ENCODE measurements at regions not wholly inside any gene's neighbourhood (a gene's known extent, or its start where the extent isn't known, plus 50 kb on each side); places are given as distances from the start of the nearest gene placed in this dataset.

DNA sequence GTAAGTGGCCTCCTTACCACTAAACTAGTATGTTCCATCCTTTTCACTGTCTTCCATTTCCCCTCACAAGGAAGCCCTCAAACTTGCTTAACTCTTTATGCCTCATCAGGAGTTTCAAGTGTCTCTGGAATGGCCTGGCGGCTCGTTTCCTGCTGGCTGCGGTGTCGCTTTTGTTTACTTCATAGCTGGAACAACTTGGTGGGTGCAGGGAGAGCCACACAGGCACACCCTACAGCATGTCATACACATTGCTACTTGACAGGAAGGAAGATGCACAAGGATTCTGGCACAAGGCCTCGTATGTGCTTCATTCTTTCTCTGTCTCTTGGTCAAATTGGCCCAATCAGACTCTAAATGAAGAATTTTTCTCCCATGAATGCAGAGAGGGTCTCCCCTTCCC, 488.3 kb downstream of the FOXO1 start:
- no peak for DNase-seq

DNA sequence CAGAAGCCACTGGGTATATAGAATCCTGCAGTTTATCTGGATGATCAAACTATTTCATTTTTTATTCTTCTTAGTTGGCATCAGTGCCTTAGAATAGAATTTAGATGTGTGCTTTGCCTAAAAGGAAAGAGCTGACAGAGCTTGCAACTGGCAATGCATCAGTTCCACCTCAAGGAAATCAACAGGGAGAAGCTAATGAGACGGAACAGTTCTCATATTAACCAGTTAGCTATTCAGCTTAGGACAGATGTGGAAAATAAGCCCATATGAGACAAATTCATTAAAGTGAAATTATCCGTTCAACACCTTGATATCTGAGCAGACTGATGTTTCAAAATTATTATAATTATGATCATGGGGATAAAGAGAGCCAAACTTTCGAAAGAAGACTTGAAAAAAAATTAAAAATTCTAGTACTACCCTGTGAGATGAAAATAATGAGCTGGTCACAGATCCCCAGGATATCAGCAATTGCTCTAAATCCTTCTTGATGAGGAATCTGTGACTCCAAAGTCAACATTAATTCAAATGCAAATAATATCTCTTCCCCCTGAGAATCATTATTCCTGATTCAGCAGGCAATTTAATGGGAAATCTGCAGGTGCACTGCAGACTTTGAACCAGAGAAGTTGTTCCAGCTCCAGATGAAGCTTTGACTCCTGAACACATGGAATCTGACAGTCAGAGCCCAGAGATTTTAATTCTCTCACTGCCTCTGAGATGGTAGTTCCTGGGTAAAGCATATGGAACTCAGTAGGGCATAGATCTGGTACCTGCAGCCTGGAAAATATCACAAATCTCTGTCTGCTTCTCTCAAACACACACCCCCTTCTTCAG, 486.8 kb downstream of the FOXO1 start:
- no peak for DNase-seq

DNA sequence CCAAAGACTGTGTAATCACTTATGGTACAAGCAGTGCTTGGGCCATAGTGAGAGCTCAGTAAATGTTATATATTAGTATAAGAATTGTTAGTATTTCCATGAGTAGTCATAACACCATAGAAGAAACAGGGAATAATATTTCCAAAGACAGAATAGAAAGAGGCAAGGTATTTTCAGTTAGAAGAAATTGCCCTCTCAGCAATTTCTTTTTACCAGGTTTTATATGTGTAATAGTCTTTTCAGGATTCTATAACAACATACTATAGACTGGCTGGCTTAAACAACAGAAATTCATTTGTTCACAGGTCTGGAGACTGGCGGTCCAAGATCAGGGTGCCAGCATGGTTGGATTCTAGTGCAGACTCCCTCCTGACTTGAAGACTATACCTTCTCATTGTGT, 485.7 kb downstream of the FOXO1 start:
- DNase-seq, result no peak

DNA sequence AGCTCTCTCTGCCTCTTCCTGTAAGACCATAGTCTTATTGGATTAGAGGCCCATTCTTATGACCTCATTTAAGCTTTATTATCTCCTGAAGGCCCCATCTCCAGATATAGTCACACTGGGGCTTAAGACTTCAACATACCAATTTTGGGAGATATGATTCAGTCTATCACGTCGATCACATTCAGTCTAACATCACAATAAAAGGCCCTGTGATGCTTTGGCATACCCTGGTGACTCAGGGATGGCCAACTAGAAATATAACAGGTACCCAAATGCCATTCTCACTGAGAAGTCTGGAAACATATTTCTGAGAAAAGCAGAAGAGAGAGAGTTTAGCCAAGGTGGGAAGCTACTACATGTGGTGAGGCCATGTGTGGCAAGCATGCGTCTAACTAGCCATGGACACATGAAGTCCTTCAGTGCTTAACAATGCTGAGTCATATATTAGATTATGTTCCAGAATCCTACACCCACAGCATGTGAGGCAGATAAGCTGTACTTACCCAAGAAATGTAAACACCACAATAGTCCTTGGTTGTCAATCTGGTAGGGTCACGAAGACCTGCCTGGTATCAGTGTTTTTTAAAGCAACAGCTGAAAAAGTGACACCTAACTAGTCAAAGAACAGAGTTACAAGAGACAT, 485.1 kb downstream of the FOXO1 start:
- DNase-seq, result no peak

GRCh38 chr13:40182591-40182990, 483.9 kb downstream of the FOXO1 start:
- no peak for DNase-seq

DNA sequence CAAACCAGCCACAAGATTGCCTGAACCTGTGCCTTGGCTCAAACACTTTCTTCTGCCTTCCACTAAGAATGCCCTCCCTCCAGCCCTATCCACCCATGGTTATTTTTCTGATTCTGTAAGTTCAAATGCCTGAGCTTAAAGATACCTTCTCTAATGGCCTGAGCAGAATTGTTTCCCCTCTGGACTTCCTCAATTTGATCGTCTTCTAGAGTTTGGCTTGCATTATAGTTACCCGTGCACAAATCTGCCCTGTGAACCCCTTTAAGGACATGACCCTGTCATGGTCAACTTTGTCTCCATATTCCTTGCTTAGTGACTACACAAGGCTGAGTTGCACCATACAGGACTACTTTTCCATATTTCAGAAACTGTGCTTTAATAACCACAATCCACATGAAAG, 481.0 kb downstream of the FOXO1 start:
- DNase-seq, result no peak

- DNase-seq, result no peak
Measured at GRCh38 chr13:40186041-40186440, 480.4 kb downstream of the FOXO1 start.

- DNase-seq, result no peak
Measured at GRCh38 chr13:40186626-40187323, 479.7 kb downstream of the FOXO1 start.

DNA sequence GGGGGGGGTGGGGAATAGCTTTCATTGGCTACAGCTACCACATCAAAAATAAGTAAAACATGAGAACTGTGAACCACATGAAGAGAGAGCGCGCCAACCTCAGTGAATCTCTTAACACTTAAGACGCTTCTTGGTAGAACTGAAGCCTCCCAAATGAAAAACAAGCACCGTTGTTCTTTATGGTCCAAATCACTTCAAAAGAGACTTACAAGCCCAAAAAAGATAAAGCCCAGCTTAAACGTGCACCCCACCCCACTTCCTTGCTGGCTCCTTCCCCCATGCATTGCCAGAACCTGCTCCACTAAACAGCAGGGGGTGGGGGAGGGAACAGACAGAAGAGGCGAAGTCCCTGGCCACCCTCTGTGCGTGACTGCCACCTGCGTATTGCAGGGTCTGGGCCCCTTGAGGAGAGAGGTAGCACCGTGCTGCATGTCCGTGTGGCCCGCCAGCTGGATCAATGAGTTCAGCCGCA, 479.1 kb downstream of the FOXO1 start:
- DNase-seq, result no peak

DNA sequence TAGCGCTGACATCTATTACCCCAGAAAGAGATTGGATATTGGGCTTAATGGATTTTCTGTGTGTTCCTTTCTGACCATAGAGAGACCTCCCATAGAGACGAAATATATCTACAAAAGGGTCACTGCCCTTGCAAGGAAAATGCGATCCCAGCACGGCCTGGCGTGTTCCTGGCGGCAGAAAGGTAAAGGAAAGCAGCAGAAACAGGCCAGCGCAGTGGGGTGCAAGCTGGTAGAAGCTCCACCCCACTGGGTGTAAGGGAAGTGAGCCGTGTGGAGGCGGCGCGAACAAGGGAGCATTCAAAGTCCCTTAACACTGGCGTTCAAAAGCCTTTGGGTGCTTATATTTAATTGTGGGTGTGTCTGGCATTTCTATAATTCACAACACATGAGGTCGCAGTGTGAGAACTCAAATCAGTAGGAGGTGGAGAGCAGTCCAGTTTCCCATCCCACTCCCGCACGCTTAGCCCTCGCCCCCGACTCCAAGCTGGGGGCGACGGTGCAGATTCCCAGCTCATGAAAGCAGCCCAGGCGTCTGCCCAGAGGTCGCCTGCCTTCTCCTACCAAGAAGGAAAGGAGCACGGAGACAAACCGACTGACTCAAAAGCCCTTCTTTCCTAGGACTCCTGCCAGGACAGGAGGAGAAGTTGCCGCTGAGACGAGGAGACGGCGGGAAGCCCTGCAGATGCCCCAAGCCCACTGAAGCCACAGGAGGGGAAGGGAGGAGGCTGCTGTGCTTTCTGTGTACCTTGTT, 478.4 kb downstream of the FOXO1 start:
- no peak for DNase-seq

DNA sequence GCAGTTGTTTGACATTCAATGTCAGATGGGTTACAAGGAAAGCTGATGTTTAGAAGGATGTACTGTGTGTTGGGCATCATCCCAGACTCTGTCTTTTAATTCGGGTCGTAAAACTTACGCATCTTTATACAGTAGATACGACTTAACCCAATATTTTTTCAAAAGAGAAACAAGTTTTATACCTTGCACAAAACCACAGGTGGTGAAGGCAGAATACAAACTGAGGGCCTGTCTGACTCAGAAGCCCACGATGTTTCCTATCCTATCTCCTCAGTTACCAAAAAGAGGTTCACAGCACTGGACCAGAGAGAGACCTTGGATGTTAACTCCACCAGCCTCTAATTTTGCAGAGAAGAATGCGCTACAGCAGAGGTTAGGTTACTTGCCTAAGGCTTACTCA, 477.0 kb downstream of the FOXO1 start:
- DNase-seq, result no peak

DNA sequence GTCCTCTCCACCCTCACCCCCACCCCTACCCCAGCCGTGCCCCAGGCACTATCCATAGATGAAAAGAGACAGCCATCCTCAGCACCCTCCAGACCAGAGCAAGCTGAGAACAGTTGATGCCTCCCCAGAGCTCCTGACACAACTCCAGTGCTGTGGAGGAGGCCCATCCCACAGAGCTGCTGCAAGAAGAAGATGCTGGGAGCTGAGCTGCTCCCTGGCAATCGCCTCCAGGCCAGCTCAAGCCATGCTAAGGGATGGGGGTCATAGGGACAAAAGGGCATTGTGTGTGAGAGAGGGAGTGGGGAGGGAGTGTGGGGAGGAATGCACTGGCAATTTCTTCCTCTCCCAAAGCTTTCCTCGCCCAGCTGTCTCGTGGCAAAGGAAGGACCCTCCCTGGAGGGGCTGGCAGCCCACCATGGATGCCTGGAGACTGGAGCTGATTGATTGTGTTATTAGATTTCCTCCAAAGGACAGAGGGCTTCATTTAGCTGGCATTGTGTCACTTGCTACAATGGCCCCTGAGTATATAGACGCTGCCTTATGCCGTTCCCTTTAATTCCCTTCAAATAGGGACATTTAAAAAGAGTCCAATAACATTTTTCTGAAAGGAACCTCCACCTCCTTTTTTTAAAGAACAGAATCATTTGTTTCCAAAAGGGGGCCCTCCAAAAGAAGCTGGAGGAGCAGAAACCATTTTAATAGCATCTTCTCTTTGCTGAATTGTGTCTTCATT, 476.4 kb downstream of the FOXO1 start:
- no peak for DNase-seq

- DNase-seq, result no peak
Measured at GRCh38 chr13:40190641-40191100, 475.8 kb downstream of the FOXO1 start.

DNA sequence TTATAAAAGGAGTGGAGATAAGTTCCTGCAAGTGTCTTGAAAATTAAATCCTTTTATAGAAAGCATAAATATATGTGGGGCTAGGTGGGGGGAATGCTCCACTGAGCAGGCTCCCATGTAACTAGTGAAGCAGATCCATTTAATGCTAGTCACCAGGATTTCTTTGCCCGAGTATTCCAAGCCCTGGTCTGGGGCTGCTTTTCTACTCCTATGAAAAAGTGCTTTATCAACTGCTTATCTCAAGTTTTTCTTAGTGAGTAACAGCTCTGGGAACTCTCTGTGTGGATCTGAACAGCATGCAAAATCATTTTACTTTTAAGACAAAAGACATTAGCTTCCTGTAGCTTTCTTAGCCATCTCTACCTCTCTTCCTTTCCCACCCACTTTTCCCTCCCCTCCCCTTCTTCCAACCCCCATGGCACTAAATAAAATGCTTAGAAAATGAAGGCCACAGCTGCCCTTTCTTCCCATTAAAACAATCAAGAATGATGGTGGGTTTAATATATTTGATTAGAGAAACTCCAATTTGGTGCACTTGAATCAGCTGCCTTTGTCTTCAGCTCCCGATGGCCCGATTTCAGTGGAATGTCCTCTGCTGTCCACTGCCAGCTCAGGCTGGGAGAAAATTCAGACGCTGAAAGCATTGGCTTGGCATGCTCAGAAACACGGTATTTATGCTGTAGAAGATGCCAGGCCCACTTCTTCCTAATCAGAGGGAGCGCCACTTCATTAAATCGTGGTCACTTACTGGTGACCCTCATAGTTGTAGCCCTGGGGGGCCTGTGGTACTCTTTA, 475.1 kb downstream of the FOXO1 start:
- DNase-seq, result no peak

DNA sequence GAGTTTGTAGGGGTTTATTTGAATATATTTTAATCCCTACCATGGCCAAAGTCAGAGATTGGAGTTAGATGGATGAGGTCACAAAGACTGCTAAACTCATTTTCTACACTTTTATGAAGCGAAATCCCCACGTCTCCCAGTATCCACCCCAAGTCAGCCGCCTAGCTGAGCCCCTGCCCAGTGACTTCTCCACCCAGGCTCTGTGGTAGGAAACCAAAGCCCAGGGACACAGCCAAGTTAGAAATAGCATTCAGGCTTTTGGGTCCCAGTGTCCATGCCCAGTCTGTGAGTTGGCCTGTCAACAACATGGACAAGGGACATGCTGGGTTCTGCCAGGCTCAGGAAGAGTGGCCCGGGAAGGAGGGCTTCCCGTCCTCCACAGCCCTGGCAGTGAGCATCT, 474.0 kb downstream of the FOXO1 start:
- DNase-seq, result no peak

- DNase-seq, result no peak
Measured at GRCh38 chr13:40192858-40193257, 473.6 kb downstream of the FOXO1 start.

- no peak for DNase-seq
Measured at GRCh38 chr13:40193286-40194223, 472.9 kb downstream of the FOXO1 start.

DNA sequence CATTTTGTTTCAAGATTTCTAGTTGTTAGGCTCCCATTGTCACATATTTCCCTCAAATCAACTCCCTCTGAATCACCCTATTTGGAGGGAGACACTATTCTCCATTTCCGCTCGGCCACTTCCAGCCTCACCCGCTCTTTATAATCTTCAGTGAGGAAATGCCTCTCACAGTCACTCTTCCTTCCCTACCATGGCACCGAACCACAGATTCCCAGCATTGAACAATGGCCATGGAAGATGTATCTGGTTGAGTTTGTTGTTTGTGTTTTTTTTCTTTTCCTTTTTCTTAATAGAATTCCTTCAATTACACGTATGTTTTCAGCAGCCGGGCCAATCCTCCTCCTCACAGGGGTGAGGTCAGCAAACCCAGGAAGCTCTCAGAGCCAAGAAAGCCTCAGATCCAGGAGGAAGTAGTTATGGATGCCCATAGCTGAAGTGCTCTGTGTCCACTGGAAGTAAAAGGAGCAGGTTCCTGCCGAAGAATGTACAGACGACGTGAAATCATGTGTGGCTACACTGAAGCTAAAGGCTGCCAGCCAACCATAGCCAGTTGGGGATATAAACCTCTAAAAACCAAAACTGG, 472.1 kb downstream of the FOXO1 start:
- DNase-seq, result no peak

DNA sequence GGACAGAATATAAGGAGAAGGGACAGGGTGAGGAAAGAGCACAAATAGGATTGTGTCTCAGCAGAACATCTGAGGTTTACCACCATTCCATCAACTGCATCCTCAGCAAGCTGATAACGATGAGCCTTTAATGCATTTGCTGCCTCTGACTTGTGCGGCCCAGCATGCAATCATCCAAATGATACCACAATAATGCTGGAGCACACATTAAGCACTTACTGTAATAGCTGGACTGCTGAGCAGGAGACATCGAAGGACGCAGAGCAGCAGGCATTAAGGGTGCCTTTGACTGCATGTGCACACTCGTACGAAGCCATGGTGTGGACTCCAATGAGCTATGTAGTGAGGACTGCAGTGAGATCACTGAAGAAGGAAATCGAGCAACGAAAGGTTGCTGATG, 469.4 kb downstream of the FOXO1 start:
- DNase-seq, result no peak
